HepG2 (cell line): ENCODE measurements at regions not wholly inside any gene's neighbourhood (a gene's known extent, or its start where the extent isn't known, plus 50 kb on each side); places are given as distances from the start of the nearest gene placed in this dataset.

Source experiments
- ATAC-seq: fragments of 200-7000 bp; cut with Tn5 transposase; 3 replicates; pipeline ENCODE4 v1.9.1; 2020; ENCODE audit warnings: mild to moderate bottlenecking, moderate library complexity
- BruUV-seq: library from RNA; stranded (reverse); fragments of 400-500 nt; replicated peaks from 2 replicates; lab custom pipeline; 2021; lab: Mats Ljungman, UMichigan
- CTCF ChIA-PET: fragments of 300-600 bp; formaldehyde crosslinking; extraction: SDS; loops from one replicate; lab custom pipeline; 2021; ENCODE audit warnings: low total read pairs, inconsistent platforms, low intra/inter-chr PET ratio; lab: Yijun Ruan, JAX
- POLR2A ChIA-PET: fragments of 350-600 bp; sonication (Branson Sonifier 250); formaldehyde crosslinking; loops from one replicate; lab custom pipeline; 2020; ENCODE audit warnings: antibody characterized with exemption, inconsistent platforms; lab: Yijun Ruan, JAX
- DNase-seq: peaks from one replicate; pipeline ENCODE4 v3.0.0-alpha.2; 2015; ENCODE audit warnings: low spot score
- FAIRE-seq: peaks from 3 replicates; lab custom pipeline; 2011; peaks lifted over from hg19 to GRCh38; lab: Jason Lieb, UNC
- H2AFZ ChIP-seq: one replicate; pipeline ENCODE4 v1.6.1; 2011; ENCODE audit warnings: low read length, inconsistent platforms
- H3K27ac ChIP-seq: fragments of 300-600 bp; 3 replicates; pipeline ENCODE4 v1.8.0; 2011; ENCODE audit warnings: mixed run types, mild to moderate bottlenecking, mixed read lengths, low read length, inconsistent platforms; ENCODE audit not compliant: insufficient read depth; ENCODE audit errors: extremely low read length
- H3K27me3 ChIP-seq, 2 experiments: fragments of 200-600 bp in 1 of 2; 2 replicates in 1 of 2; 3 replicates in 1 of 2; pipeline versions ENCODE4 v1.6.0 to v1.8.0; 2011; ENCODE audit warnings: low read length in 2 of 2, mild to moderate bottlenecking in 2 of 2, moderate library complexity in 2 of 2, inconsistent platforms in 1 of 2; ENCODE audit not compliant: insufficient read depth in 2 of 2, control insufficient read depth in 1 of 2
- H3K36me3 ChIP-seq, 2 experiments: fragments of 200-600 bp in 1 of 2; replicated peaks in 1 of 2; 2 replicates in 1 of 2; 3 replicates in 1 of 2; pipeline versions ENCODE4 v1.5.1 to v1.8.0; 2011; ENCODE audit warnings: low read length in 2 of 2, inconsistent platforms in 1 of 2; ENCODE audit not compliant: insufficient read depth in 2 of 2, control insufficient read depth in 1 of 2
- H3K4me1 ChIP-seq: 2 replicates; pipeline ENCODE4 v1.5.1; 2012; ENCODE audit warnings: low read length, inconsistent platforms; ENCODE audit not compliant: insufficient read depth
- H3K4me2 ChIP-seq: 2 replicates; pipeline ENCODE4 v1.6.0; 2011; ENCODE audit warnings: low read depth, low read length, inconsistent platforms
- H3K4me3 ChIP-seq, 3 experiments: fragments of 200-600 bp in 1 of 3; sonication (generic), shearing (Covaris generic) in 1 of 3; replicated peaks in 1 of 3; 2 replicates each; pipeline ENCODE4 v1.5.1; 2011 to 2016; ENCODE audit warnings: low read length in 3 of 3, inconsistent platforms in 2 of 3, low read depth in 2 of 3, mild to moderate bottlenecking in 2 of 3, control low read depth in 1 of 3, mixed read lengths in 1 of 3; ENCODE audit not compliant: insufficient read depth in 1 of 3
- H3K79me2 ChIP-seq: one replicate; pipeline ENCODE4 v1.6.1; 2011; ENCODE audit warnings: low read length, inconsistent platforms; ENCODE audit not compliant: insufficient read depth
- H3K9ac ChIP-seq: 2 replicates; pipeline ENCODE4 v1.6.0; 2011; ENCODE audit warnings: mild to moderate bottlenecking, low read depth, low read length, inconsistent platforms; ENCODE audit not compliant: insufficient read depth
- H3K9me3 ChIP-seq: 2 replicates; pipeline ENCODE4 v1.5.1; 2012; ENCODE audit warnings: mild to moderate bottlenecking, low read length
- H4K20me1 ChIP-seq: 2 replicates; pipeline ENCODE4 v1.6.0; 2011; ENCODE audit warnings: inconsistent platforms, mild to moderate bottlenecking, low read length, moderate library complexity; ENCODE audit not compliant: insufficient read depth
- MIER2 ChIP-seq: IDR thresholded peaks from 2 replicates; pipeline ENCODE4 v1.6.1; 2016; ENCODE audit warnings: missing biosample characterization, missing genetic modification reagents
- PHF20 ChIP-seq: sonication (generic); formaldehyde crosslinking; IDR thresholded peaks from 2 replicates; pipeline ENCODE4 v1.5.0; 2020; ENCODE audit warnings: mild to moderate bottlenecking, missing genetic modification reagents
- SMYD3 ChIP-seq: sonication (generic); formaldehyde crosslinking; IDR thresholded peaks from 2 replicates; pipeline ENCODE4 v1.8.1; 2023; ENCODE audit warnings: mild to moderate bottlenecking, missing genetic modification reagents
- ZNF616 ChIP-seq: sonication (generic); formaldehyde crosslinking; IDR thresholded peaks from 2 replicates; pipeline ENCODE4 v1.5.0; 2020; ENCODE audit warnings: low read depth, mild to moderate bottlenecking, missing genetic modification reagents
- ZNF740 ChIP-seq: sonication (generic); formaldehyde crosslinking; IDR thresholded peaks from 2 replicates; pipeline ENCODE4 v1.4.0; 2020; ENCODE audit warnings: missing genetic modification reagents
- WGBS: methylation state at CpG from one replicate; pipeline ENCODE4 v1.1.6; 2017; ENCODE audit warnings: low lambda C conversion rate; 5-methylcytosine and 5-hydroxymethylcytosine counted together
- in situ Hi-C: cut with HindIII; loops from 2 replicates; pipeline ENCODE4 v1.10.0; 2017; ENCODE audit warnings: low pct_unique_long_range_greater_than_20kb; ENCODE audit not compliant: extremely low pct_ligation_motif_present
- intact Hi-C: fragments of 100-400 bp; cut with micrococcal nuclease; formaldehyde crosslinking; loops from one replicate; pipeline ENCODE4 v1.10.0; 2022; ENCODE audit not compliant: unreplicated experiment

DNA sequence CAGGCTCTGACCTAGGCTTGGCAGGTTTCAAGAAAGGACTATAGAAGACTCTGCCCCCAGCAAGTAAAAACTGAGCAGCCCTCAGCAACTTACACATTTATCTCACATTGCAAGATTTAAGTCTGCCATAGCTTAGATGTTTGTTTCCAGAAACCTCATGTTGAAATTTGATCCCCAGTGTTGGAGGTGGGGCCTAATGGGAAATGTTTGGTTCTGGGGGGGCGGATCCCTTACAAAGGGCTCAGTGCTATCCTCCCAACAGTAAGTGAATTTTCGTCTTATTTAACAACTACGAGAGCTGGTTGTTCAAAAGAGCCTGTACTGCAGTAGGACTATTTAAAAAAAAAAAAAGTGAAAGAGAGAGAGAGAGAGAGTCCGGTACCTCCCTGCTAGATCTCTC is 125.2 kb upstream of the PROK2 start:
- no peak for FAIRE-seq
- Histone ChIP-seq H4K20me1 (no peaks in the 10 kb centered on the region), H3K4me1 (no peaks in the 10 kb centered on the region), H3K27me3 (peaks cover 0 to 9% of the 10 kb centered on the region in 2 experiments; a peak in 3 of 5 replicates), H3K79me2 (no peaks in the 10 kb centered on the region), H3K9me3 (no peaks in the 10 kb centered on the region), H3K36me3 (no peaks in the 10 kb centered on the region), H3K9ac (no peak overlapping the region), H3K4me3 (no peak overlapping the region), H3K27ac (no peak overlapping the region), H2AFZ (no peak overlapping the region), H3K4me2 (no peak overlapping the region)
- intact Hi-C loops (no loop called here), in situ Hi-C loops (no loop called here)
- ChIA-PET CTCF (no interaction called here), POLR2A (no interaction called here)
- 42% methylated on average over 4 of the region's 4 CpGs for WGBS
- BruUV-seq, result no TSS peak
- no peak for ATAC-seq
- no peak for DNase-seq
- TF ChIP-seq ZNF740, result no peak
- TF ChIP-seq SMYD3, result no peak
- no peak for TF ChIP-seq ZNF616 (CRISPR knock-in tag)
- TF ChIP-seq PHF20 (CRISPR knock-in tag), result no peak

- no peaks in the 10 kb centered on the region for H3K79me2 ChIP-seq
- no peak overlapping the region for H3K9ac ChIP-seq
- H3K27ac ChIP-seq, result no peak overlapping the region
- H2AFZ ChIP-seq, result no peak overlapping the region
- no peak overlapping the region for H3K4me3 ChIP-seq
- H3K36me3 ChIP-seq, result no peaks in the 10 kb centered on the region
- ChIA-PET CTCF (no interaction called here), POLR2A (no interaction called here)
- ATAC-seq (no peak), DNase-seq (no peak), FAIRE-seq (no peak)
- no peaks in the 10 kb centered on the region for H3K9me3 ChIP-seq
- TF ChIP-seq MIER2, result no peak
- no peaks in the 10 kb centered on the region for H4K20me1 ChIP-seq
- H3K27me3 ChIP-seq, result peaks cover 0 to 15% of the 10 kb centered on the region in 2 experiments; a peak in 3 of 5 replicates
- peaks cover 6% of the 10 kb centered on the region for H3K4me1 ChIP-seq
- no TSS peak for BruUV-seq
- WGBS, result 54% methylated on average over 9 of the region's 14 CpGs
- no peak overlapping the region for H3K4me2 ChIP-seq
- intact Hi-C loops (no loop called here), in situ Hi-C loops (no loop called here)
Measured at GRCh38 chr3:71907996-71908395, 123.0 kb upstream of the PROK2 start.
